ENCODE measurements at regions not wholly inside any gene's neighbourhood (a gene's known extent, or its start where the extent isn't known, plus 50 kb on each side); places are given as distances from the start of the nearest gene placed in this dataset.

DNA sequence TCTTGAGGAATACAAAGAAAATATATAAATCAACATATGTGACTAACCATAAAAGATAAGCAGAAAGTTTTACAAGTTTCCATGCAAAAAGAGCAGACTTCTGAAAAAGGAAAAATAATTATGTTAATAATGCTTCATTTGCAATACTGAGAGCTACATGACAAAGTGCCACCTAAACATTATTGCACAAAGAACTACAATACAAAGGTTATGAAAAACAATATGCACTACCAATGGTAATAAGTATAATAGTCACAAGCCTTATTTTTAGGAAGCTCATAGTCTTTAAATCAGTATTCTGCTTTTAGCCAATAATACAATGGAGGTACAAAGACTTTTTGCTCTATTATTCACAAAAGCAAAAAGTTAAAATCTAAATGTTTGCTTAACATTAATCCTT is 411.2 kb downstream of the TLL1 start:
- no peaks in the 10 kb centered on the region for H3K4me1 ChIP-seq
- no peak for TF ChIP-seq POLR2A (IDR thresholded peaks at IDR 0.05)
- TF ChIP-seq, protein P1, sequence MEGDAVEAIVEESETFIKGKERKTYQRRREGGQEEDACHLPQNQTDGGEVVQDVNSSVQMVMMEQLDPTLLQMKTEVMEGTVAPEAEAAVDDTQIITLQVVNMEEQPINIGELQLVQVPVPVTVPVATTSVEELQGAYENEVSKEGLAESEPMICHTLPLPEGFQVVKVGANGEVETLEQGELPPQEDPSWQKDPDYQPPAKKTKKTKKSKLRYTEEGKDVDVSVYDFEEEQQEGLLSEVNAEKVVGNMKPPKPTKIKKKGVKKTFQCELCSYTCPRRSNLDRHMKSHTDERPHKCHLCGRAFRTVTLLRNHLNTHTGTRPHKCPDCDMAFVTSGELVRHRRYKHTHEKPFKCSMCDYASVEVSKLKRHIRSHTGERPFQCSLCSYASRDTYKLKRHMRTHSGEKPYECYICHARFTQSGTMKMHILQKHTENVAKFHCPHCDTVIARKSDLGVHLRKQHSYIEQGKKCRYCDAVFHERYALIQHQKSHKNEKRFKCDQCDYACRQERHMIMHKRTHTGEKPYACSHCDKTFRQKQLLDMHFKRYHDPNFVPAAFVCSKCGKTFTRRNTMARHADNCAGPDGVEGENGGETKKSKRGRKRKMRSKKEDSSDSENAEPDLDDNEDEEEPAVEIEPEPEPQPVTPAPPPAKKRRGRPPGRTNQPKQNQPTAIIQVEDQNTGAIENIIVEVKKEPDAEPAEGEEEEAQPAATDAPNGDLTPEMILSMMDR (IDR thresholded peaks at IDR 0.05), result no peak
- intact Hi-C loops (cut with DNase I; ENCODE audit: low total_unique reads), result no loop called here
- no peak for DNase-seq
- H3K27ac ChIP-seq, result no peak overlapping the region
- H3K9me3 ChIP-seq, result no peaks in the 10 kb centered on the region
- no peaks in the 10 kb centered on the region for H3K27me3 ChIP-seq
- no peak overlapping the region for H3K4me3 ChIP-seq
- no peaks in the 10 kb centered on the region for H3K36me3 ChIP-seq (ENCODE audit: low read depth, missing control alignments)

DNA sequence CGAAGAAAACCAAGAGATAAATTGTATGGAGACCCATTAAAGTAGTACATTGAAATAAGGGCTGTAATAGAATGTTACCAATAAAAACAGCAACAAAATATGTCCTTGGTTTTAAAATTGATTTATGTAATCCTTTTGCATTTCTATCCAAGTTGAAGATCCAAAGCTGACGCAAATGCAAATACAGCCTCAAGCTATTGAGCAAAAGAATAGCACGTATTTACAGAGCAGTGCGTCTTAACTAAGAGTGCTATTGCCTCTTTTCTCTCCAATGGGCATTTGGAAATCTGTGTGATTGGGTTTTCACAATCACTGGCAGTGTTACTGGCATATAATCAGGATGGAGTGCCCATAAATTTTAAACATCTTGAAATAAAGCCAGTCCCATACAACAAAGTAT is 417.4 kb downstream of the TLL1 start:
- Histone ChIP-seq H3K36me3 (ENCODE audit: low read depth, missing control alignments) (no peaks in the 10 kb centered on the region), H3K27ac (no peak overlapping the region), H3K4me1 (no peaks in the 10 kb centered on the region), H3K27me3 (no peaks in the 10 kb centered on the region), H3K9me3 (no peaks in the 10 kb centered on the region), H3K4me3 (no peak overlapping the region)
- DNase-seq, result no peak
- TF ChIP-seq POLR2A (IDR thresholded peaks at IDR 0.05), result no peak
- TF ChIP-seq, protein P1 (IDR thresholded peaks at IDR 0.05), result no peak
- WGBS, 2 donors, result 62 to 63% methylated on average over 4 of the region's 4 CpGs
- intact Hi-C loops (cut with DNase I; ENCODE audit: low total_unique reads), result no loop called here

DNA sequence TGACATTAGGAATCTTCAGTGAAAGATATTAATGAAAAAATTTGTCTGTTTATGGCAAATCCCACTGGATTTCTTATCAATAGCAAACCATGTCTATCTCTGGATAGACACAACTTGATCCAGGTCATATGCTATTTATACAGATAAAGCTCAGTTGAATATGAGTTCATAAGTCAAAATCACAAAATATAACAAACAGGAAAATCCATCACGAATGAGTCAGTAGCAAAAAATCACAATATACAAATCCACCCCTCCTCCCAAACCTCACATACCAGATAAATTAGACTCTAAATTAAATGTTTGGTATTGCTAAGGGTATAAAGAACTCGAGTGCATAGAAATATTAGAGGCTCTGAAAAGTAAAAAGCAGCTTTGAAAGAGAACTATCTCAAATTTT is 420.5 kb downstream of the TLL1 start:
- H3K4me1 ChIP-seq, result no peaks in the 10 kb centered on the region
- H3K27me3 ChIP-seq, result no peaks in the 10 kb centered on the region
- no peak overlapping the region for H3K27ac ChIP-seq
- no peaks in the 10 kb centered on the region for H3K36me3 ChIP-seq (ENCODE audit: low read depth, missing control alignments)
- no peaks in the 10 kb centered on the region for H3K9me3 ChIP-seq
- H3K4me3 ChIP-seq, result no peak overlapping the region
- 57 to 61% methylated on average over 2 of the region's 2 CpGs for WGBS, 2 donors
- DNase-seq, result no peak
- intact Hi-C loops (cut with DNase I; ENCODE audit: low total_unique reads), result no loop called here
- TF ChIP-seq, protein P1 (IDR thresholded peaks at IDR 0.05), result no peak
- no peak for TF ChIP-seq POLR2A (IDR thresholded peaks at IDR 0.05)

DNA sequence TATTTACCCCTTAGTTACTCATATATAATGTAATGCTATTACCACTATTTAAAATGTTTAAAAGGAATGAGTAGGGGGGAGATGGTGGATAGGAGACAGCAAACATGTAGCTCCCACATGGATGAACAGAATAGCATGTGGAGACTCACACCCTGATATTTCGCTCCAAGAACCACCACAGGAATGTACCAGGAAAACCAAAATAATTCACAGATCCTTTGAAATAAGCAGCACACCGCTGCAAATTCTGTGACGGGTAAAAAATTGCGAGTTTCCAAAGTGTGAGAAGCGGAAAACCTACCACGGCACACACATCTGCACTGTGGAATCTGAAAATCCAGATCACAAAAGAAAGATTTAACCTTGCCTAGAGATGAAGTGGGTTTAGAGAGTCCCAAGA is 428.2 kb downstream of the TLL1 start:
- Histone ChIP-seq H3K27ac (no peak overlapping the region), H3K27me3 (no peaks in the 10 kb centered on the region), H3K4me1 (no peaks in the 10 kb centered on the region), H3K36me3 (ENCODE audit: low read depth, missing control alignments) (no peaks in the 10 kb centered on the region), H3K4me3 (no peak overlapping the region), H3K9me3 (no peaks in the 10 kb centered on the region)
- TF ChIP-seq, protein P1 (IDR thresholded peaks at IDR 0.05), result no peak
- TF ChIP-seq POLR2A (IDR thresholded peaks at IDR 0.05), result no peak
- DNase-seq, result no peak
- intact Hi-C loops (cut with DNase I; ENCODE audit: low total_unique reads), result no loop called here
- 94 to 95% methylated on average over 6 of the region's 6 CpGs for WGBS, 2 donors

DNA sequence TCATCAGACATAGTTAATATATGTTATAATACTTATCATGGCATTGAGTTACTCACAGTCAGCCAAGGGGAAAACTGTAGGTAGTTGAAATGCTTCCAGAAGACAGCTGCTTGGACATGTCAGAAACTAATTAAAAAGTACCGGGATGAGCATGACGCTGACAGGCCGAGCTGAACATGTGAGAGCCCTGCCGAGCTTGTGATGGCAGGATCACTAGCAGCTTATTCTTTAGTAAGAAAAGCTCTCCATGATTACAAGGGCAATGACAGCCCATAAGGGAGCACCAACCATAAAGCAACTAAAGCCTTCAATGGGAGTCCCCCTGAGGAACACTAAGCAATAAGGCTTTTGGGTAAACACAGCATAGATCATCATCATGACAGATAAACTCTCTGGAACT is 435.6 kb downstream of the TLL1 start:
- no peaks in the 10 kb centered on the region for H3K4me1 ChIP-seq
- WGBS, 2 donors, result 61 to 76% methylated on average over 4 of the region's 4 CpGs
- no peaks in the 10 kb centered on the region for H3K9me3 ChIP-seq
- DNase-seq, result no peak
- no peak overlapping the region for H3K27ac ChIP-seq
- H3K27me3 ChIP-seq, result no peaks in the 10 kb centered on the region
- H3K36me3 ChIP-seq (ENCODE audit: low read depth, missing control alignments), result no peaks in the 10 kb centered on the region
- no peak for TF ChIP-seq POLR2A (IDR thresholded peaks at IDR 0.05)
- TF ChIP-seq, protein P1 (IDR thresholded peaks at IDR 0.05), result no peak
- no peak overlapping the region for H3K4me3 ChIP-seq
- intact Hi-C loops (cut with DNase I; ENCODE audit: low total_unique reads), result no loop called here

Data from testis (tissue), 2 donors.